Chondrocyte (in vitro differentiated cells): ENCODE measurements at regions not wholly inside any gene's neighbourhood (a gene's known extent, or its start where the extent isn't known, plus 50 kb on each side); places are given as distances from the start of the nearest gene placed in this dataset.

Source experiments
- DNase-seq: peaks from one replicate; pipeline ENCODE4 v3.0.0; 2021; ENCODE audit warnings: mixed read lengths, low spot score
- H3K27ac Mint-ChIP-seq: one replicate; pipeline ENCODE4 v1.8.0; 2021; ENCODE audit warnings: mild to moderate bottlenecking, moderate library complexity, mixed read lengths; ENCODE audit not compliant: unreplicated experiment
- H3K27me3 Mint-ChIP-seq: 2 replicates; pipeline ENCODE4 v1.8.0; 2021; ENCODE audit warnings: low read depth, mixed read lengths
- H3K36me3 Mint-ChIP-seq: 2 replicates; pipeline ENCODE4 v1.8.0; 2021; ENCODE audit warnings: low read depth, mixed read lengths
- H3K4me1 Mint-ChIP-seq: 2 replicates; pipeline ENCODE4 v1.8.0; 2021; ENCODE audit warnings: low read depth, mild to moderate bottlenecking, mixed read lengths
- H3K4me3 Mint-ChIP-seq: one replicate; pipeline ENCODE4 v1.8.0; 2021; ENCODE audit warnings: mild to moderate bottlenecking, moderate library complexity, mixed read lengths; ENCODE audit not compliant: unreplicated experiment
- H3K9me3 Mint-ChIP-seq: 2 replicates; pipeline ENCODE4 v1.8.0; 2021; ENCODE audit warnings: low read depth, mixed read lengths
- TF ChIP-seq, protein P1 (sequence below): fragments of 200-600 bp; sonication (generic); IDR thresholded peaks from 2 replicates; pipeline ENCODE4 v1.5.0; 2021; ENCODE audit warnings: antibody characterized with exemption, mild to moderate bottlenecking, moderate library complexity

DNA sequence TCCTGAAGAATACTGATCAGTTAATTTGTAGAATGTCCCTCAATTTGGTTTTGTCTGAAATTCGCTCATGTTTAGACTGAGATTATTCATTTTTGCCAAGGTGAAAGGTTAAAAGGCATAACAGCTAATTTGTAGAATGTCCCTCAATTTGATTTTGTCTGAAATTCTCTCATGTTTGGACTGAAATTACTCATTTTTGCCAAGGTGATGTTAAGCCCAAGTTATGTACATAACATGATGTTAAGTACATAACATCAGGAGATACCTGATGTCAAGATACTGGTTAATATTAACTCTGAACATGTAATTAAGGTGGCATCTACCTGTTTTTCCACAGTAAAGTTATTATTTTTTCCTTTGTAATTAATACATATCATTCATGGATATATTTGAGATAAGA lies 243.4 kb upstream of the PMFBP1 start:
- Mint-ChIP-seq H3K36me3 (peaks cover 5% of the 10 kb centered on the region), H3K4me1 (no peaks in the 10 kb centered on the region), H3K27ac (no peak overlapping the region), H3K4me3 (no peak overlapping the region), H3K27me3 (no peaks in the 10 kb centered on the region), H3K9me3 (peaks cover 13% of the 10 kb centered on the region)
- no peak for DNase-seq
- TF ChIP-seq, protein P1, sequence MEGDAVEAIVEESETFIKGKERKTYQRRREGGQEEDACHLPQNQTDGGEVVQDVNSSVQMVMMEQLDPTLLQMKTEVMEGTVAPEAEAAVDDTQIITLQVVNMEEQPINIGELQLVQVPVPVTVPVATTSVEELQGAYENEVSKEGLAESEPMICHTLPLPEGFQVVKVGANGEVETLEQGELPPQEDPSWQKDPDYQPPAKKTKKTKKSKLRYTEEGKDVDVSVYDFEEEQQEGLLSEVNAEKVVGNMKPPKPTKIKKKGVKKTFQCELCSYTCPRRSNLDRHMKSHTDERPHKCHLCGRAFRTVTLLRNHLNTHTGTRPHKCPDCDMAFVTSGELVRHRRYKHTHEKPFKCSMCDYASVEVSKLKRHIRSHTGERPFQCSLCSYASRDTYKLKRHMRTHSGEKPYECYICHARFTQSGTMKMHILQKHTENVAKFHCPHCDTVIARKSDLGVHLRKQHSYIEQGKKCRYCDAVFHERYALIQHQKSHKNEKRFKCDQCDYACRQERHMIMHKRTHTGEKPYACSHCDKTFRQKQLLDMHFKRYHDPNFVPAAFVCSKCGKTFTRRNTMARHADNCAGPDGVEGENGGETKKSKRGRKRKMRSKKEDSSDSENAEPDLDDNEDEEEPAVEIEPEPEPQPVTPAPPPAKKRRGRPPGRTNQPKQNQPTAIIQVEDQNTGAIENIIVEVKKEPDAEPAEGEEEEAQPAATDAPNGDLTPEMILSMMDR = no peak

DNA sequence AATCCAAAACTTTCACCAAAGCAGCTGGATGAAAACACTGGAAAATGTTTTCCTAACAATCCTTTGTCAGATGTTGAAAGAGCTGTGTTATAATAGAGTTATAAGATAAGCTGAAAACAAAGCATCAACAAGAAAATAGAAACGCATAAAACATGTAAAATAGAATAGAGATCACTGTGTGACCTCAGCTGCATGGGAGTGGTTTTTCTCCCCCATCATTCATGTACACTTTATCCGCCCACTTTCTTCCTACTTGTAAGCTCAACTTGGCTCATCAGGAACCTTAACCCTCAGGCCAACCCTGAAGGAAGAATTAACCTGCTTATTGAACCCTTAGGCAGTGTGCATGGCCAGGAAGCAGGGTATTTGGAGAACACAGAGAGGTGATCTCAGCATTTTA lies 238.5 kb upstream of the PMFBP1 start:
- H3K4me1 Mint-ChIP-seq = peaks cover 4% of the 10 kb centered on the region
- peaks cover 6% of the 10 kb centered on the region for H3K36me3 Mint-ChIP-seq
- no peak for DNase-seq
- TF ChIP-seq, protein P1 = no peak
- H3K27ac Mint-ChIP-seq = no peak overlapping the region
- peaks cover 13% of the 10 kb centered on the region for H3K9me3 Mint-ChIP-seq
- no peak overlapping the region for H3K4me3 Mint-ChIP-seq
- H3K27me3 Mint-ChIP-seq = no peaks in the 10 kb centered on the region

DNA sequence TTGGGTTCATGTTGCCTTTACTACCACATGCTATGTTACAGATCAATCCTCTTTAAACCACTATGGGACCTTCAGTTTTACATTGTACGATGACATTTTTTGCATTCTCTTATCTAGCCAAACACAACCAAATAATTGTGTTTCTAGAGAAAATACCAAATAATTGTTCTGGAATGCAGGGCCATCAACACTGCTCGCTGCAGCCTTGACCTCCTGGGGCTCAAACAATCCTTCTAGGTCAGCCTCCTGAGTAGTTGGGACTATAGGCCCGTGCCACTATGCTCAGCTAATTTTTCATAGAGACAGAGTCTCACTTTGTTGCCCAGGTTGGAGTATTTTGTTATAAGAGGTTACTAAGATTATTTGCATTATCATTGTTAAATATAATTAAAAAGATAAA lies 237.5 kb upstream of the PMFBP1 start:
- Mint-ChIP-seq H3K9me3 (peaks cover 11% of the 10 kb centered on the region), H3K4me1 (peaks cover 4% of the 10 kb centered on the region), H3K36me3 (peaks cover 6% of the 10 kb centered on the region), H3K27me3 (no peaks in the 10 kb centered on the region), H3K4me3 (no peak overlapping the region), H3K27ac (no peak overlapping the region)
- TF ChIP-seq, protein P1 = no peak
- DNase-seq = no peak

DNA sequence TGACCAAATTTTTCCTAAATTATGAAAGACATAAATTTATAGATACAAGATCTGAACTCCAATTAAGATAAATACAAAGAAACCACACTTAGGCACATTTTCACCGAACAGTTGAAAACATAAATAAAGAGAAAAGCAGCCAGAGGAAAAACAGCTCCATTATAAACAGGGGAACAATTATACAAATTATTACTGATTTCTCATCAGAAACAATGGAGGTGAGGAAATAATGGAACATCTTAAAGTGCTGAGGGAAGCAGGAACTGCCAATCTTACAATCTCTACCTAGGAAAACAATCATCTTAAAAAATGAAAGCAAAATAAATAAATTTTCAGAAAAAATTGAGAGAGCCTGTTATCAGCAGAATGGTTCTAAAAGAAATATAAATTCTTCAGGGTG lies 234.4 kb upstream of the PMFBP1 start:
- no peak overlapping the region for H3K27ac Mint-ChIP-seq

DNA sequence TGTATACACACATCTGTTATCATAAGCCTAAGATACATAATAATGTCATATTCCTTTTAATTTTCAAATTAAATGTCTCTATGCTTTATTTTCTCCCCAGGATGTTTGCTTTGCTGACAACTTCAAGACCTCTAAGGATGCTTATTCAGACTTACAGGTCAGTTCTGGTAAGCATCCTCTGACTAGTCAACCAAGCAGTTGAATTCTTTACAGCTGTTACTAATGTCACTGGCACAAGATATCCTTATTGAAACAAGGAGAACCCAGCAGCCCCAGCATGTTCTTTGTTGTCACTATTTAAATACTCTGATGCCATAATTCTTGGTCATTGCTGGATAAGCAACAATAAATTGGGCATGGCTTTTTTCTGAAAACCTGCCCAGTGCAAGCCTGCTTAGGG lies 232.3 kb upstream of the PMFBP1 start:
- no peak overlapping the region for H3K27ac Mint-ChIP-seq
- H3K9me3 Mint-ChIP-seq = peaks cover 16% of the 10 kb centered on the region
- H3K36me3 Mint-ChIP-seq = peaks cover 6% of the 10 kb centered on the region
- no peak for DNase-seq
- TF ChIP-seq, protein P1 = no peak
- no peaks in the 10 kb centered on the region for H3K27me3 Mint-ChIP-seq
- H3K4me3 Mint-ChIP-seq = no peak overlapping the region
- H3K4me1 Mint-ChIP-seq = peaks cover 9% of the 10 kb centered on the region

More for the DNA sequence above, 234.4 kb upstream of the PMFBP1 start:
- Mint-ChIP-seq H3K9me3 (peaks cover 16% of the 10 kb centered on the region), H3K27me3 (no peaks in the 10 kb centered on the region), H3K4me3 (no peak overlapping the region), H3K36me3 (peaks cover 6% of the 10 kb centered on the region), H3K4me1 (peaks cover 4% of the 10 kb centered on the region)
- TF ChIP-seq, protein P1 = no peak
- no peak for DNase-seq
